ENCODE measurements at regions not wholly inside any gene's neighbourhood (a gene's known extent, or its start where the extent isn't known, plus 50 kb on each side); places are given as distances from the start of the nearest gene placed in this dataset.

GRCh38 chr21:19328954-19329353 is 925.4 kb upstream of the TMPRSS15 start:
- no peak overlapping the region for H3K4me3 Mint-ChIP-seq
- no peak for DNase-seq
- intact Hi-C loops (cut with micrococcal nuclease): no loop called here
- H3K9me3 Mint-ChIP-seq: peaks cover 6% of the 10 kb centered on the region
- H3K36me3 Mint-ChIP-seq (ENCODE audit: low read depth): no peaks in the 10 kb centered on the region
- H3K27me3 Mint-ChIP-seq (ENCODE audit: low read depth): no peaks in the 10 kb centered on the region
- CTCF ChIA-PET: interaction anchor here (0.6 kb wide), 1 partner anchor 850 kb away, joined by 3 read pairs; no protein-coding TSS in a partner anchor
- no peak overlapping the region for H3K27ac Mint-ChIP-seq
- no peaks in the 10 kb centered on the region for H3K4me1 Mint-ChIP-seq (ENCODE audit: low read depth)

- intact Hi-C loops (cut with micrococcal nuclease): no loop called here
Measured at GRCh38 chr21:19340303-19340702, 936.7 kb upstream of the TMPRSS15 start.

GRCh38 chr21:19340954-19341353 is 937.4 kb upstream of the TMPRSS15 start:
- no peaks in the 10 kb centered on the region for H3K36me3 Mint-ChIP-seq (ENCODE audit: low read depth)
- no peak overlapping the region for H3K4me3 Mint-ChIP-seq
- H3K27ac Mint-ChIP-seq: no peak overlapping the region
- CTCF ChIA-PET: no interaction called here
- H3K27me3 Mint-ChIP-seq (ENCODE audit: low read depth): no peaks in the 10 kb centered on the region
- DNase-seq: no peak
- no peaks in the 10 kb centered on the region for H3K4me1 Mint-ChIP-seq (ENCODE audit: low read depth)
- peaks cover 3% of the 10 kb centered on the region for H3K9me3 Mint-ChIP-seq
- intact Hi-C loops (cut with micrococcal nuclease): no loop called here

More at GRCh38 chr21:19340303-19340702, 936.7 kb upstream of the TMPRSS15 start:
- no peak for DNase-seq
- Mint-ChIP-seq H3K4me3 (no peak overlapping the region), H3K9me3 (peaks cover 3% of the 10 kb centered on the region), H3K4me1 (ENCODE audit: low read depth) (no peaks in the 10 kb centered on the region), H3K27me3 (ENCODE audit: low read depth) (no peaks in the 10 kb centered on the region), H3K27ac (no peak overlapping the region), H3K36me3 (ENCODE audit: low read depth) (no peaks in the 10 kb centered on the region)
- CTCF ChIA-PET: no interaction called here

- H3K27me3 Mint-ChIP-seq (ENCODE audit: low read depth): no peaks in the 10 kb centered on the region
- no peak for DNase-seq
- no peak overlapping the region for H3K27ac Mint-ChIP-seq
- no peak overlapping the region for H3K4me3 Mint-ChIP-seq
- H3K4me1 Mint-ChIP-seq (ENCODE audit: low read depth): no peaks in the 10 kb centered on the region
- peaks cover 3% of the 10 kb centered on the region for H3K9me3 Mint-ChIP-seq
- H3K36me3 Mint-ChIP-seq (ENCODE audit: low read depth): no peaks in the 10 kb centered on the region
- intact Hi-C loops (cut with micrococcal nuclease): no loop called here
- CTCF ChIA-PET: no interaction called here
Measured at GRCh38 chr21:19343711-19344110, 940.1 kb upstream of the TMPRSS15 start.

- Mint-ChIP-seq H3K36me3 (ENCODE audit: low read depth) (no peaks in the 10 kb centered on the region), H3K4me3 (no peak overlapping the region), H3K4me1 (ENCODE audit: low read depth) (no peaks in the 10 kb centered on the region), H3K27ac (no peak overlapping the region), H3K27me3 (ENCODE audit: low read depth) (no peaks in the 10 kb centered on the region), H3K9me3 (no peaks in the 10 kb centered on the region)
- no peak for DNase-seq
- CTCF ChIA-PET: no interaction called here
- intact Hi-C loops (cut with micrococcal nuclease): no loop called here
Measured at GRCh38 chr21:19350286-19350685, 946.7 kb upstream of the TMPRSS15 start.

GRCh38 chr21:19353256-19353655 is 949.7 kb upstream of the TMPRSS15 start:
- DNase-seq: no peak
- intact Hi-C loops (cut with micrococcal nuclease): no loop called here
- H3K27me3 Mint-ChIP-seq (ENCODE audit: low read depth): no peaks in the 10 kb centered on the region
- no peak overlapping the region for H3K27ac Mint-ChIP-seq
- H3K9me3 Mint-ChIP-seq: no peaks in the 10 kb centered on the region
- H3K4me1 Mint-ChIP-seq (ENCODE audit: low read depth): no peaks in the 10 kb centered on the region
- H3K4me3 Mint-ChIP-seq: no peak overlapping the region
- H3K36me3 Mint-ChIP-seq (ENCODE audit: low read depth): no peaks in the 10 kb centered on the region
- CTCF ChIA-PET: no interaction called here

GRCh38 chr21:19368944-19369343 is 965.4 kb upstream of the TMPRSS15 start:
- CTCF ChIA-PET: interaction anchor here (0.6 kb wide), 1 partner anchor 1662 kb away, joined by 4 read pairs; no protein-coding TSS in a partner anchor
- DNase-seq: no peak

GRCh38 chr21:19392390-19392789 is 988.8 kb upstream of the TMPRSS15 start:
- no peak for DNase-seq
- Mint-ChIP-seq H3K9me3 (peaks cover 7% of the 10 kb centered on the region), H3K27ac (no peak overlapping the region), H3K4me3 (no peak overlapping the region), H3K36me3 (ENCODE audit: low read depth) (no peaks in the 10 kb centered on the region), H3K27me3 (ENCODE audit: low read depth) (no peaks in the 10 kb centered on the region), H3K4me1 (ENCODE audit: low read depth) (no peaks in the 10 kb centered on the region)
- intact Hi-C loops (cut with micrococcal nuclease): no loop called here
- CTCF ChIA-PET: no interaction called here

More at GRCh38 chr21:19368944-19369343, 965.4 kb upstream of the TMPRSS15 start:
- Mint-ChIP-seq H3K36me3 (ENCODE audit: low read depth) (no peaks in the 10 kb centered on the region), H3K4me3 (no peak overlapping the region), H3K27ac (no peak overlapping the region), H3K4me1 (ENCODE audit: low read depth) (no peaks in the 10 kb centered on the region), H3K9me3 (peaks cover 5% of the 10 kb centered on the region), H3K27me3 (ENCODE audit: low read depth) (no peaks in the 10 kb centered on the region)
- intact Hi-C loops (cut with micrococcal nuclease): no loop called here

- no peak overlapping the region for H3K27ac Mint-ChIP-seq
- no peaks in the 10 kb centered on the region for H3K36me3 Mint-ChIP-seq (ENCODE audit: low read depth)
- intact Hi-C loops (cut with micrococcal nuclease): no loop called here
- no peak overlapping the region for H3K4me3 Mint-ChIP-seq
- CTCF ChIA-PET: no interaction called here
- no peaks in the 10 kb centered on the region for H3K4me1 Mint-ChIP-seq (ENCODE audit: low read depth)
- H3K9me3 Mint-ChIP-seq: no peaks in the 10 kb centered on the region
- H3K27me3 Mint-ChIP-seq (ENCODE audit: low read depth): no peaks in the 10 kb centered on the region
- DNase-seq: no peak
Measured at GRCh38 chr21:19400223-19400770, 996.7 kb upstream of the TMPRSS15 start.

GRCh38 chr21:19402870-19403269 is 999.3 kb upstream of the TMPRSS15 start:
- Mint-ChIP-seq H3K9me3 (no peaks in the 10 kb centered on the region), H3K27ac (no peak overlapping the region), H3K4me3 (no peak overlapping the region), H3K36me3 (ENCODE audit: low read depth) (no peaks in the 10 kb centered on the region), H3K4me1 (ENCODE audit: low read depth) (no peaks in the 10 kb centered on the region), H3K27me3 (ENCODE audit: low read depth) (no peaks in the 10 kb centered on the region)
- intact Hi-C loops (cut with micrococcal nuclease): no loop called here
- DNase-seq: no peak
- CTCF ChIA-PET: no interaction called here

GRCh38 chr21:19405326-19405725 is 1001.7 kb upstream of the TMPRSS15 start:
- Mint-ChIP-seq H3K36me3 (ENCODE audit: low read depth) (no peaks in the 10 kb centered on the region), H3K27ac (no peak overlapping the region), H3K27me3 (ENCODE audit: low read depth) (no peaks in the 10 kb centered on the region), H3K4me1 (ENCODE audit: low read depth) (no peaks in the 10 kb centered on the region), H3K4me3 (no peak overlapping the region), H3K9me3 (no peaks in the 10 kb centered on the region)
- no peak for DNase-seq
- CTCF ChIA-PET: no interaction called here
- intact Hi-C loops (cut with micrococcal nuclease): no loop called here

GRCh38 chr21:19420565-19420964 is 1017.0 kb upstream of the TMPRSS15 start:
- CTCF ChIA-PET: no interaction called here
- intact Hi-C loops (cut with micrococcal nuclease): no loop called here

GRCh38 chr21:19433623-19434022 is 1030.0 kb upstream of the TMPRSS15 start:
- intact Hi-C loops (cut with micrococcal nuclease): no loop called here
- Mint-ChIP-seq H3K27me3 (ENCODE audit: low read depth) (no peaks in the 10 kb centered on the region), H3K27ac (no peak overlapping the region), H3K4me1 (ENCODE audit: low read depth) (no peaks in the 10 kb centered on the region), H3K4me3 (no peak overlapping the region), H3K36me3 (ENCODE audit: low read depth) (peaks cover 1% of the 10 kb centered on the region), H3K9me3 (peaks cover 8% of the 10 kb centered on the region)
- no peak for DNase-seq
- CTCF ChIA-PET: no interaction called here

More at GRCh38 chr21:19420565-19420964, 1017.0 kb upstream of the TMPRSS15 start:
- Mint-ChIP-seq H3K9me3 (peaks cover 11% of the 10 kb centered on the region), H3K27me3 (ENCODE audit: low read depth) (no peaks in the 10 kb centered on the region), H3K27ac (no peak overlapping the region), H3K4me3 (no peak overlapping the region), H3K4me1 (ENCODE audit: low read depth) (no peaks in the 10 kb centered on the region), H3K36me3 (ENCODE audit: low read depth) (no peaks in the 10 kb centered on the region)
- DNase-seq: no peak

Measured in activated naive CD4-positive, alpha-beta T cell treated with anti-CD3 and anti-CD28 coated beads for 36 hours (primary cell).